ENCODE measurements at regions not wholly inside any gene's neighbourhood (a gene's known extent, or its start where the extent isn't known, plus 50 kb on each side); places are given as distances from the start of the nearest gene placed in this dataset.

GRCh38 chr10:98332623-98333269 lies 64.8 kb upstream of the LOXL4 start:
- DNase-seq, result no peak

- peak; percentile 24 to 30 for DNase-seq
Observed at GRCh38 chr10:98331885-98332284, 63.9 kb upstream of the LOXL4 start.

- no peak for DNase-seq
Observed at GRCh38 chr10:98330987-98331386, 63.0 kb upstream of the LOXL4 start.

- no peak for DNase-seq
Observed at GRCh38 chr10:98328640-98329039, 60.6 kb upstream of the LOXL4 start.

GRCh38 chr10:98328163-98328562 lies 60.2 kb upstream of the LOXL4 start:
- DNase-seq, result no peak

GRCh38 chr10:98326621-98327027 lies 58.6 kb upstream of the LOXL4 start:
- DNase-seq, result no peak

- peak; percentile 21 to 39 for DNase-seq
Observed at GRCh38 chr10:98323221-98324164, 55.5 kb upstream of the LOXL4 start.

- no peak for DNase-seq
Observed at GRCh38 chr10:98321186-98321780, 53.3 kb upstream of the LOXL4 start.

GRCh38 chr10:98320486-98321185 lies 52.6 kb upstream of the LOXL4 start:
- no peak for DNase-seq

- DNase-seq, result no peak
Observed at GRCh38 chr10:98318861-98319260, 50.9 kb upstream of the LOXL4 start.
